IMR-90 (cell line): ENCODE measurements at regions not wholly inside any gene's neighbourhood (a gene's known extent, or its start where the extent isn't known, plus 50 kb on each side); places are given as distances from the start of the nearest gene placed in this dataset.
"Not testable (repeated sequence)": the region's sequence is repeated elsewhere in the genome, so short reads cannot be mapped to it uniquely, and the experiment has no call there.

Experiments
- ATAC-seq: fragments of 200-7000 bp; cut with Tn5 transposase; 2 replicates; pipeline ENCODE4 v1.9.1; 2020; ENCODE audit warnings: low read depth, mild to moderate bottlenecking, moderate library complexity
- BruUV-seq: library from RNA; stranded (reverse); fragments of 400-500 nt; replicated peaks from 2 replicates; lab custom pipeline; 2021; lab: Mats Ljungman, UMichigan
- CTCF ChIA-PET: fragments of 300-600 bp; formaldehyde crosslinking; extraction: SDS; loops from one replicate; lab custom pipeline; 2021; ENCODE audit warnings: antibody characterized with exemption; lab: Yijun Ruan, JAX
- POLR2A ChIA-PET: fragments of 300-600 bp; sonication (Branson Sonifier 250); formaldehyde crosslinking; loops from one replicate; lab custom pipeline; 2022; ENCODE audit warnings: antibody characterized with exemption; ENCODE audit not compliant: unreplicated experiment; lab: Charles Lee
- DNase-seq: peaks from one replicate; pipeline ENCODE4 v3.0.0; 2013
- H2AFZ ChIP-seq: replicated peaks from 2 replicates; pipeline ENCODE3; 2013; ENCODE audit warnings: low read length, mild to moderate bottlenecking; ENCODE audit not compliant: poor library complexity
- H2AK5ac ChIP-seq: 2 replicates; pipeline ENCODE4 v1.6.1; 2013; ENCODE audit warnings: low read depth, low read length, inconsistent platforms
- H2AK9ac ChIP-seq: replicated peaks from 2 replicates; pipeline ENCODE3; 2013; ENCODE audit warnings: mild to moderate bottlenecking, low read depth, low read length, moderate library complexity; ENCODE audit not compliant: poor library complexity
- H2BK120ac ChIP-seq: 2 replicates; pipeline ENCODE4 v1.6.1; 2013; ENCODE audit warnings: low read depth, low read length, inconsistent platforms
- H2BK15ac ChIP-seq: 3 replicates; pipeline ENCODE4 v1.6.1; 2013; ENCODE audit warnings: low read depth, low read length, inconsistent platforms
- H2BK20ac ChIP-seq: 2 replicates; pipeline ENCODE4 v1.6.1; 2013; ENCODE audit warnings: low read depth, mild to moderate bottlenecking, inconsistent platforms, low read length, moderate library complexity
- H2BK5ac ChIP-seq: 2 replicates; pipeline ENCODE4 v1.6.1; 2013; ENCODE audit warnings: mild to moderate bottlenecking, low read depth, low read length, inconsistent platforms; ENCODE audit not compliant: poor library complexity, severe bottlenecking
- H3K14ac ChIP-seq: replicated peaks from 2 replicates; pipeline ENCODE4 v1.6.1; 2013; ENCODE audit warnings: low read depth, low read length, inconsistent platforms
- H3K18ac ChIP-seq: 2 replicates; pipeline ENCODE4 v1.6.1; 2013; ENCODE audit warnings: low read depth, low read length, control low read depth
- H3K23ac ChIP-seq: 2 replicates; pipeline ENCODE4 v1.6.1; 2013; ENCODE audit warnings: low read depth, low read length, inconsistent platforms
- H3K27ac ChIP-seq: 2 replicates; pipeline ENCODE4 v1.5.1; 2013; ENCODE audit warnings: mild to moderate bottlenecking, control low read depth, low read length; ENCODE audit not compliant: insufficient read depth
- H3K27me3 ChIP-seq: 2 replicates; pipeline ENCODE4 v1.6.1; 2013; ENCODE audit warnings: low read length; ENCODE audit not compliant: control insufficient read depth, insufficient read depth
- H3K36me3 ChIP-seq: 2 replicates; pipeline ENCODE4 v1.6.1; 2013; ENCODE audit warnings: low read length, mixed read lengths; ENCODE audit not compliant: control insufficient read depth, insufficient read depth
- H3K4ac ChIP-seq: 2 replicates; pipeline ENCODE4 v1.6.1; 2013; ENCODE audit warnings: low read depth, low read length, inconsistent platforms
- H3K4me1 ChIP-seq: 2 replicates; pipeline ENCODE4 v1.6.1; 2013; ENCODE audit warnings: low read length, mixed read lengths; ENCODE audit not compliant: control insufficient read depth, insufficient read depth
- H3K4me2 ChIP-seq: 2 replicates; pipeline ENCODE4 v1.6.1; 2013; ENCODE audit warnings: low read depth, mild to moderate bottlenecking, control low read depth, low read length, moderate library complexity
- H3K4me3 ChIP-seq: 2 replicates; pipeline ENCODE4 v1.5.1; 2013; ENCODE audit warnings: low read depth, mild to moderate bottlenecking, control low read depth, low read length, moderate library complexity; ENCODE audit not compliant: insufficient read depth
- H3K56ac ChIP-seq: 2 replicates; pipeline ENCODE4 v1.6.1; 2013; ENCODE audit warnings: low read length, inconsistent platforms; ENCODE audit not compliant: insufficient read depth; ENCODE audit errors: extremely low read depth
- H3K79me1 ChIP-seq, 2 experiments: 2 replicates each; pipeline ENCODE4 v1.6.1; 2013; ENCODE audit warnings: low read length in 2 of 2, inconsistent platforms in 1 of 2, low read depth in 1 of 2
- H3K9ac ChIP-seq: 2 replicates; pipeline ENCODE4 v1.6.1; 2013; ENCODE audit warnings: low read depth, low read length, control low read depth
- H3K9me1 ChIP-seq: 2 replicates; pipeline ENCODE4 v1.6.1; 2013; ENCODE audit warnings: low read length, inconsistent platforms; ENCODE audit not compliant: insufficient read depth
- H3K9me3 ChIP-seq: 2 replicates; pipeline ENCODE4 v1.6.1; 2013; ENCODE audit warnings: low read length; ENCODE audit not compliant: control insufficient read depth, insufficient read depth
- H4K20me1 ChIP-seq: 2 replicates; pipeline ENCODE4 v1.6.1; 2013; ENCODE audit warnings: low read length, inconsistent platforms; ENCODE audit not compliant: insufficient read depth
- H4K5ac ChIP-seq: 2 replicates; pipeline ENCODE4 v1.6.1; 2013; ENCODE audit warnings: mild to moderate bottlenecking, low read depth, low read length, control low read depth
- H4K8ac ChIP-seq, 2 experiments: 2 replicates each; pipeline ENCODE4 v1.6.1; 2013; ENCODE audit warnings: low read depth in 2 of 2, low read length in 2 of 2, control low read depth in 1 of 2, inconsistent platforms in 1 of 2
- H4K91ac ChIP-seq: 2 replicates; pipeline ENCODE4 v1.6.1; 2013; ENCODE audit warnings: low read depth, low read length, inconsistent platforms; ENCODE audit not compliant: insufficient read depth
- WGBS, 2 experiments: methylation state at CpG; one replicate each; pipeline versions ENCODE4 v1.1.5 to v1.1.7; 2013; ENCODE audit warnings: missing lambda C conversion rate in 2 of 2; ENCODE audit not compliant: insufficient read length in 1 of 2; ENCODE audit errors: extremely low coverage in 2 of 2; 5-methylcytosine and 5-hydroxymethylcytosine counted together
- dilution Hi-C: fragments of 300-500 bp; cut with HindIII; formaldehyde crosslinking; loops from one replicate; pipeline ENCODE4 v1.14.3; 2018; ENCODE audit warnings: low sequenced_read_pairs; ENCODE audit not compliant: unreplicated experiment
- in situ Hi-C: fragments of 300-500 bp; cut with MboI; formaldehyde crosslinking; loops from 3 replicates; pipeline ENCODE4 v1.14.3; 2019; ENCODE audit warnings: low sequenced_read_pairs, inconsistent platforms, mixed read lengths
- intact Hi-C: fragments of 100-400 bp; cut with micrococcal nuclease; formaldehyde crosslinking; loops from 2 replicates; pipeline ENCODE4 v1.10.0; 2022

DNA sequence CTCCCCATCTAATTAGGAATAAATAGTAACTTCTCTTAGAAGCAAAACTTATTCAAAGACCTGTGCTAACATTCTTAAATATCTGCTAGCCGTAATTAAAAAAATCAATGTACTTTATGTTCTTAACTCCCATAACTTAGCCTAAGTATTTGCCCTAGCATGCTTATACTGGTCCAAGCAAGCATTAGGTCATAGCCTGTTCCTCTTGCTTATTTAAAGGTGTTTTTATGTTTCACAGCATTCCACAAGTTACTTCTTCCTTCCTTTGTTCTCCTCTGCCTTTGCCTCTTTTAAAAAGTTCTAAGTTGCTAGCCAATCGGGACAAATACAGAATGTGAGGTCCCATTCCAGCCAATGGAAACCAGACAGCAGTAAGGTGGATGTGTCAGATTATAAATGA, 395.4 kb upstream of the NR3C2 start:
- POLR2A ChIA-PET, H3K9me1 ChIP-seq: not testable (repeated sequence)

More for the DNA sequence above, 395.4 kb upstream of the NR3C2 start:
- H3K4me1 ChIP-seq, H3K4me2 ChIP-seq, H2AK5ac ChIP-seq, BruUV-seq, in situ Hi-C loops, dilution Hi-C loops, intact Hi-C loops, H3K4ac ChIP-seq, H3K27me3 ChIP-seq, H2AFZ ChIP-seq, ATAC-seq, H3K36me3 ChIP-seq, H3K9ac ChIP-seq, H2BK120ac ChIP-seq, H2AK9ac ChIP-seq, H3K18ac ChIP-seq, H4K20me1 ChIP-seq, DNase-seq, H3K4me3 ChIP-seq, H3K56ac ChIP-seq, H3K9me3 ChIP-seq, H3K23ac ChIP-seq, H2BK5ac ChIP-seq, H2BK15ac ChIP-seq, H3K79me1 ChIP-seq, H3K27ac ChIP-seq, H4K8ac ChIP-seq, CTCF ChIA-PET, H4K91ac ChIP-seq, H2BK20ac ChIP-seq, H3K14ac ChIP-seq, H4K5ac ChIP-seq: not testable (repeated sequence)
- WGBS, 2 experiments, result no CpG with 5 or more reads among the region's 2 CpGs
